ENCODE measurements at regions not wholly inside any gene's neighbourhood (a gene's known extent, or its start where the extent isn't known, plus 50 kb on each side); places are given as distances from the start of the nearest gene placed in this dataset.
A peak's percentile ranks its signal among the peaks of the same experiment; 100 is the strongest.

- TF ChIP-seq TRIM24 (IDR thresholded peaks at IDR 0.05) (0 out of 4 replicates have a peak, but pooled peaks of 1 of the 2 experiments have one; percentile 13), TEAD2 (tag; IDR thresholded peaks at IDR 0.05) (no peak), ARID1B (IDR thresholded peaks at IDR 0.05) (peak; percentile 50; the same call in 1 of the 2 replicates), E2F1 (CRISPR knock-in tag; IDR thresholded peaks at IDR 0.05) (no peak), ARNT (IDR thresholded peaks at IDR 0.05) (no peak), CBFA2T3 (IDR thresholded peaks at IDR 0.05) (peak; percentile 65), CHD7 (IDR thresholded peaks at IDR 0.05; ENCODE audit: low read depth, low read length) (no peak), TRIM28 (IDR thresholded peaks at IDR 0.05) (no peak), ASH1L (IDR thresholded peaks at IDR 0.05; ENCODE audit: borderline replicate concordance, low read depth, partially characterized antibody) (no peak), PYGO2 (tag; IDR thresholded peaks at IDR 0.05) (no peak), MAX (CRISPR knock-in tag; IDR thresholded peaks at IDR 0.05) (no peak), TEAD4 (IDR thresholded peaks at IDR 0.05; ENCODE audit: low read length) (0 out of 2 replicates have a peak, but pooled peaks have one; percentile 22), TEAD4 (CRISPR knock-in tag; IDR thresholded peaks at IDR 0.05; ENCODE audit: borderline replicate concordance) (no peak), PML (IDR thresholded peaks at IDR 0.05; ENCODE audit: low read length) (no peak)
These were observed 458.6 kb downstream of the SH2D1A start (continued) for GRCh38 chrX:124804962-124805361.

Data from K562 (cell line).